ENCODE measurements at regions not wholly inside any gene's neighbourhood (a gene's known extent, or its start where the extent isn't known, plus 50 kb on each side); places are given as distances from the start of the nearest gene placed in this dataset.

- no peak for TF ChIP-seq EZH2phosphoT487 (IDR thresholded peaks at IDR 0.05; ENCODE audit: insufficient read depth, low read depth)
- TF ChIP-seq EZH2 (IDR thresholded peaks at IDR 0.05; ENCODE audit: insufficient read depth, poor library complexity, severe bottlenecking): no peak
Observed at GRCh38 chr18:57856128-57856527, 53.0 kb upstream of the ATP8B1 start.

Data from GM23248 (cell line).